Type B pancreatic cell (in vitro differentiated cells): ENCODE measurements at regions not wholly inside any gene's neighbourhood (a gene's known extent, or its start where the extent isn't known, plus 50 kb on each side); places are given as distances from the start of the nearest gene placed in this dataset.

Experiments
- DNase-seq: peaks from one replicate; pipeline ENCODE4 v3.0.0; 2021; ENCODE audit warnings: mixed read lengths; ENCODE audit not compliant: unreplicated experiment; ENCODE audit errors: extremely low spot score
- H3K27ac Mint-ChIP-seq: 2 replicates; pipeline ENCODE4 v1.8.0; 2021; ENCODE audit warnings: mild to moderate bottlenecking, mixed read lengths
- H3K27me3 Mint-ChIP-seq: 2 replicates; pipeline ENCODE4 v1.8.0; 2021; ENCODE audit warnings: mixed read lengths
- H3K36me3 Mint-ChIP-seq: 2 replicates; pipeline ENCODE4 v1.8.0; 2021; ENCODE audit warnings: mixed read lengths
- H3K4me1 Mint-ChIP-seq: one replicate; pipeline ENCODE4 v1.8.0; 2021; ENCODE audit warnings: mixed read lengths; ENCODE audit not compliant: unreplicated experiment
- H3K4me3 Mint-ChIP-seq: 2 replicates; pipeline ENCODE4 v1.8.0; 2021; ENCODE audit warnings: mild to moderate bottlenecking, mixed read lengths
- H3K9me3 Mint-ChIP-seq: 2 replicates; pipeline ENCODE4 v1.8.0; 2021; ENCODE audit warnings: mixed read lengths
- TF ChIP-seq, protein P1 (sequence below): fragments of 200-600 bp; sonication (generic); conservative IDR thresholded peaks from 2 replicates; pipeline ENCODE4 v1.5.0; 2021; ENCODE audit warnings: antibody characterized with exemption, mild to moderate bottlenecking

DNA sequence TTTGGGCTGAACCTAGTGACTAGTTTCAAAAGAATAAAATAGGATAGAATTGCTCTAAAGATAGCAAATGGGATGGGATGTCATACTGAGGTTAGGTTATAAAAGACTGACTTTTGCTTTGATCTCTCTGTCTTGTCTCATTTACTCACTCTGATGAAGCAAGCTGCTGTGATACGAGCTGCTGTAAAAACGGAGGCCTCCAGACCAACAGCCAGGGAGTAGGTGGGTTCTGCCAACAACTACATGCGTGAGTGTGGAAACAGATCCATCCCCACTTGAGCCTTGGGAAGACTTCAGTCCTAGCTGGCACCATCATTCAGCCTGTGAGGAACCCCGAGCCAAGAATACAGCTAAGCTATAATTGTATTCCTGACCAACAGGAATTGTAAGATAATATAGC is 373.9 kb upstream of the CA10 start:
- H3K4me3 Mint-ChIP-seq, result no peak overlapping the region
- H3K36me3 Mint-ChIP-seq, result no peaks in the 10 kb centered on the region
- TF ChIP-seq, protein P1, sequence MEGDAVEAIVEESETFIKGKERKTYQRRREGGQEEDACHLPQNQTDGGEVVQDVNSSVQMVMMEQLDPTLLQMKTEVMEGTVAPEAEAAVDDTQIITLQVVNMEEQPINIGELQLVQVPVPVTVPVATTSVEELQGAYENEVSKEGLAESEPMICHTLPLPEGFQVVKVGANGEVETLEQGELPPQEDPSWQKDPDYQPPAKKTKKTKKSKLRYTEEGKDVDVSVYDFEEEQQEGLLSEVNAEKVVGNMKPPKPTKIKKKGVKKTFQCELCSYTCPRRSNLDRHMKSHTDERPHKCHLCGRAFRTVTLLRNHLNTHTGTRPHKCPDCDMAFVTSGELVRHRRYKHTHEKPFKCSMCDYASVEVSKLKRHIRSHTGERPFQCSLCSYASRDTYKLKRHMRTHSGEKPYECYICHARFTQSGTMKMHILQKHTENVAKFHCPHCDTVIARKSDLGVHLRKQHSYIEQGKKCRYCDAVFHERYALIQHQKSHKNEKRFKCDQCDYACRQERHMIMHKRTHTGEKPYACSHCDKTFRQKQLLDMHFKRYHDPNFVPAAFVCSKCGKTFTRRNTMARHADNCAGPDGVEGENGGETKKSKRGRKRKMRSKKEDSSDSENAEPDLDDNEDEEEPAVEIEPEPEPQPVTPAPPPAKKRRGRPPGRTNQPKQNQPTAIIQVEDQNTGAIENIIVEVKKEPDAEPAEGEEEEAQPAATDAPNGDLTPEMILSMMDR, result no peak
- H3K9me3 Mint-ChIP-seq, result no peaks in the 10 kb centered on the region
- no peak for DNase-seq
- no peaks in the 10 kb centered on the region for H3K4me1 Mint-ChIP-seq
- no peak overlapping the region for H3K27ac Mint-ChIP-seq
- H3K27me3 Mint-ChIP-seq, result no peaks in the 10 kb centered on the region

DNA sequence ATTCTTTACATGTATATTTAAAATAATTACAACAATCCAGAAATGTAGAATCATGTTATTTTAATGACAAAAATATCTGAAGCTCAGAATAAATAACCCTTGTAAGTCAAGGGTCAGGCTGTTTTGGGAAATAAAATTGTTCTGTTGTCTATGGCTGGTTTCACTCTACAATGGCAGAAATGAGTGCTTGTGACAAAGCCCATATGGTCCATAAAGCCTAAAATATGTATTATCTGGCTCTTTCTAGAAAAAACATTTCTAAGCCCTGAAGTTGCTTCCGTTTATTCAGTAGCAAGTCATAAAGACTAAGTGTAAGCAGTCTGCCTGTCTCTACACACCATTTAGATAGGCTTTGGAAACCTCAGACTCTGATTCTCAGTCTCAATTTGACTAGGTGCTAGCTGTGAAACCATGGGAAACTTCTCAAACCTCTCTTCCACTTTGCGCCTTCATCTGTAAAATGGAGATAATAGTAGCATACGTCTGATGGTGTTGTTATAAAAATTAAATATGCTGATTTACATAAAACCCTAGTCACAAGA is 365.7 kb upstream of the CA10 start:
- no peak for DNase-seq
- Mint-ChIP-seq H3K4me1 (no peaks in the 10 kb centered on the region), H3K9me3 (no peaks in the 10 kb centered on the region), H3K27me3 (no peaks in the 10 kb centered on the region), H3K27ac (no peak overlapping the region), H3K4me3 (no peak overlapping the region), H3K36me3 (no peaks in the 10 kb centered on the region)
- TF ChIP-seq, protein P1, result no peak

DNA sequence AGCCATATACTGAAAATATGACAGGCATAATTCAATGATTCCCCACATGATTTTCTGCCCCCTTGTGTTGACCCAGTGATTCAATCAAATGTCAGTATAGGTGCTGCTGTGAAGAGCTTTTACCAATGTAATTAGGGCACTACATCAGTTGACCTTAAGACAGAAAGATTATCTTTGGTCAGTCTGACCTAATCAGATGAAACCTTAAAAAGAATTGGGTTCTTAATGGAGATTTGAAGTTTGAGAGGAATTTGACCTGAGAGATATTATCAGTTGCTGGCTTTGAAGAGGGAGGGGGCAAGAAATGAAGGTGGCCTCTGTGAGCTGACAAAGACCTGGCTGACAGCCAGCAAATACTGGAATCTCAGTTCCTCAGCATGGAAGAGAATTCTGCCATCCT is 358.7 kb upstream of the CA10 start:
- no peaks in the 10 kb centered on the region for H3K9me3 Mint-ChIP-seq
- H3K27me3 Mint-ChIP-seq, result no peaks in the 10 kb centered on the region
- H3K36me3 Mint-ChIP-seq, result no peaks in the 10 kb centered on the region
- H3K4me3 Mint-ChIP-seq, result no peak overlapping the region
- TF ChIP-seq, protein P1, result no peak
- no peak overlapping the region for H3K27ac Mint-ChIP-seq
- DNase-seq, result no peak
- H3K4me1 Mint-ChIP-seq, result no peaks in the 10 kb centered on the region

DNA sequence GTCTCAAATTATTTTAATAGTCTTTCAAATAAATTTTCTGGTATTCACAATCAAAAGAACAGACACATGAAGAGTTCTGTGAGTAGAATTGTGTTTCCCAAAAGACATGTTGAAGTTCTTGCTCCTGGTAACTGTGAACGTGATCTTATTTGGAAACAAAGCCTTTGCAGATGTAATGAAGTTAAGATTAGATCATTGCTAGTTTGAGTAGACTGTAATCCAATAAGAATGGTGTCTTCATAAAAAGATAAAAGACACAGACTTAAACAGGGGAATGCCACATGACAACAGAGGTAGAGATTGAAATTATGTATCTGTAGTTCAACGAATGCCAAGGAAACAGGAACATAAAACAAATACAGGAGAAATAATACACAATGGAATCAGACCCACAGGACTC is 357.4 kb upstream of the CA10 start:
- no peaks in the 10 kb centered on the region for H3K9me3 Mint-ChIP-seq

DNA sequence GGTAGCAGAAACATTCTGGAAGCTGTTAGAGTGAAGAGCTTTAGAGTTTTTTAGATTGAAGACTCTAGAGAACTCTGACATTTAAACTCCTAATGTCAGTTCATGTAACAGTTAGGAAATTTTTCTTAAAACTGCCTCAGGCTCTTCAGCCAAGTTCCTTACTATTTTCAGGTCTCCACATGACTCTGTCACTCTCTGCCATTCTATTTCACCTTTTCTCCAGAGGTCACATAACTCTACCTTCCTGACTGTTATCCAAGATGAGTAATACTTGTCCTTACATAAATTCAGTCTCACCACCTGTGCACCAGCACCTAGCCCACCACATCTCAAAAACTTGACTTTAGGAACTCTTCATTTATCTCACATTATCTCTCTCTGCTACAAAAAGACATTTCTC is 347.1 kb upstream of the CA10 start:
- H3K36me3 Mint-ChIP-seq, result no peaks in the 10 kb centered on the region
- peaks cover 12% of the 10 kb centered on the region for H3K27me3 Mint-ChIP-seq
- no peak overlapping the region for H3K27ac Mint-ChIP-seq
- H3K4me1 Mint-ChIP-seq, result no peaks in the 10 kb centered on the region
- no peak for DNase-seq
- TF ChIP-seq, protein P1, result no peak
- H3K9me3 Mint-ChIP-seq, result no peaks in the 10 kb centered on the region
- no peak overlapping the region for H3K4me3 Mint-ChIP-seq

More for the DNA sequence above, 357.4 kb upstream of the CA10 start:
- Mint-ChIP-seq H3K36me3 (no peaks in the 10 kb centered on the region), H3K4me3 (no peak overlapping the region), H3K27ac (no peak overlapping the region), H3K4me1 (no peaks in the 10 kb centered on the region), H3K27me3 (no peaks in the 10 kb centered on the region)
- TF ChIP-seq, protein P1, result no peak
- no peak for DNase-seq

DNA sequence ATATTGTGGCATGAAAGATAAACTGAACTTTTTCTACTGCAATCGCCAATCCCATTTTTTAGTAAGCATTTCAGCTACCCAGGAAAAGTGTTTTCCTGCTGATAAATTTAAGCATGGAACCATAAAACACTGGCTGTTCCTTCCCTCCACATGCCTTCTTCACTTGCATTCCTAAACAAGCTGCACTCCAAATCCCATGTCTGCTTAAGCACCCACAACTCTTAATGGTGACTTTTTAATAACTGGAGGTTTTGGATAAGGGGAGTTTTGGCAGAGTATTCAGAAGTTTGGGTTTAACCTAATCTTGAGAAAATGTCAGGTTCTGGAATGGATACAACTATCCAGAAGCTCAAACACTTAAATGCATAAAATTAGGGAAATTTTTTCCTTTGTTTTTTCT is 345.6 kb upstream of the CA10 start:
- Mint-ChIP-seq H3K4me3 (no peak overlapping the region), H3K36me3 (no peaks in the 10 kb centered on the region), H3K27ac (no peak overlapping the region), H3K27me3 (peaks cover 17% of the 10 kb centered on the region), H3K4me1 (no peaks in the 10 kb centered on the region), H3K9me3 (no peaks in the 10 kb centered on the region)
- DNase-seq, result no peak
- TF ChIP-seq, protein P1, result no peak
